ENCODE measurements at regions not wholly inside any gene's neighbourhood (a gene's known extent, or its start where the extent isn't known, plus 50 kb on each side); places are given as distances from the start of the nearest gene placed in this dataset.
"Not testable (repeated sequence)": the region's sequence is repeated elsewhere in the genome, so short reads cannot be mapped to it uniquely, and the experiment has no call there.

GRCh38 chr4:58357947-58358346 lies 1247.8 kb upstream of the IGFBP7 start:
- DNase-seq, result no peak

- DNase-seq, result no peak
Observed at GRCh38 chr4:58325070-58325469, 1214.9 kb upstream of the IGFBP7 start.

- no peak for DNase-seq
Observed at GRCh38 chr4:58313444-58313843, 1203.3 kb upstream of the IGFBP7 start.

DNA sequence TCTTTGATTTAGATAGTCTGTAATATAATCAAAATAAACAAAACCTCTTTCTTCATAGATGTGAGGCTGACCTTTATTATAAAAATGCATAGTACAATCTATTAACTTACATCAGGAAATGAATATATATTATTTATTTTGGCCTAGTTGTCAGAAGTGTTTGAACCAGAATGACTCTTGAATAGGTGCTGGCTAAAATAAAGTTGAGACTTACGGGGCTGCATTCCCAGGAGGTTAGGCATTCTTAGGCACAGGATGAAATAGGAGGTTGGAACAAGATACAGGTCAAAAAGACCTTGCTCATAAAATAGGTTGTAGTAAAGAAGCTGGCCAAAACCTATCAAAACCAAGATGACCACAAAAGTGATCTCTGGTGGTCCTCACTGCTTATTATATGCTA lies 1193.3 kb upstream of the IGFBP7 start:
- DNase-seq, result no peak

GRCh38 chr4:58301376-58301999 lies 1191.3 kb upstream of the IGFBP7 start:
- DNase-seq, result no peak

- DNase-seq, result no peak
Observed at GRCh38 chr4:58286335-58286734, 1176.2 kb upstream of the IGFBP7 start.

DNA sequence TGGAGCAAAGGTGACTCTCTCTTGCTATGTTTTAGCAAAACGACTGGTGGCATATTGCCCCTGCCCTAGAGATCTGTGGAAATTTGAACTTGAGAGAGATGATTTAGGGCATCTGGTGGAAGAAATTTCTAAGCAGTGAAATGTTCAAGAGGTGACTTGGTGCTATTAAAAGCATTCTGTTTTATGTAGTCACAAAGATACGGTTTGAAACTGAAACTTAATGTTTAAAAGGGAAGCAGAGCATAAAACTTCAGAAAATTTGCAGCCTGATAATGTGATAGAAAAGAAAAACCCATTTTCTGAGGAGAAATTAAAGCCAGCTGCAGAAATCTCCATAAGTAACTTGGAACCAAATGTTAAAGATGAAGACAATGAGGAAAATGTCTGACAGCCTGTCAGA lies 1170.7 kb upstream of the IGFBP7 start:
- DNase-seq, result not testable (repeated sequence)

GRCh38 chr4:58275856-58276255 lies 1165.7 kb upstream of the IGFBP7 start:
- DNase-seq, result no peak

- peak in 1 of 2 donors; percentile 0 for DNase-seq
Observed at GRCh38 chr4:58274553-58274952, 1164.4 kb upstream of the IGFBP7 start.

DNA sequence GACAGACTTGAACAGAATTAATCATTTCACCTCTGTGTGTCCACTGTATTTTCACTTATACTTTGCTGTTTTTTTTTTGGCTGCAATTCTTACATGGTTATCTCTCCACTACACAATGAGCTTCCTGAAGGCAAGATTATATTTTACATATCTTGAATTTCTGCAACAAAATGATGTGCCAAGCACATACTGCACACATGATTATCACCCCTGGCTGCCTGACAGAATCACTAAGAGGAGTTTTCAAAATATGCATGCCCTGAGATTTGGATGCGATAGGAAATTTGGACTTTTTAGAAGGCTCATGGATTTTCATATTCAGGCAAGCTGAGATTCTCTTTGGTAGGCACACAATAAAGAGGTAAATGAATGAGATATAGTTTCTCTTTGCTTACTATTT lies 1162.1 kb upstream of the IGFBP7 start:
- DNase-seq, result no peak

DNA sequence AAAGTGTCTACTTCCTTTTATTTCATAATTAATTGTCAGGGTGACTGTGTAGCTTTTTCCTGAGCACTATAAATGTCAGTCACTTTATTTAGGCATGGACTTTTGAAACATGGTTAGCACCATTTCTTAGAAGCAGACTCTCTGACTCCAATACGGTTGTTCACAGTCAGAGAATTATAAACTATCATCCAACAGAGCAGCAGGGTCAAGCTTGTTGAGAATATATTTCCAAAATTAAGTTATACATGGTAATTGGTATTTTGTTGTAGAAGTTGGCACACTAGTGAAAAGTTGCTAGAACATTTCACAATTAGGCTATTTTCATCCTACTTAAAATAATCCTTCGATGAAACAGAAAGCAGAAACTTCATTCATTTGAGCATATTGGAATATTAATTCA lies 1155.5 kb upstream of the IGFBP7 start:
- no peak for DNase-seq

- no peak for DNase-seq
Observed at GRCh38 chr4:58261526-58261925, 1151.3 kb upstream of the IGFBP7 start.

DNA sequence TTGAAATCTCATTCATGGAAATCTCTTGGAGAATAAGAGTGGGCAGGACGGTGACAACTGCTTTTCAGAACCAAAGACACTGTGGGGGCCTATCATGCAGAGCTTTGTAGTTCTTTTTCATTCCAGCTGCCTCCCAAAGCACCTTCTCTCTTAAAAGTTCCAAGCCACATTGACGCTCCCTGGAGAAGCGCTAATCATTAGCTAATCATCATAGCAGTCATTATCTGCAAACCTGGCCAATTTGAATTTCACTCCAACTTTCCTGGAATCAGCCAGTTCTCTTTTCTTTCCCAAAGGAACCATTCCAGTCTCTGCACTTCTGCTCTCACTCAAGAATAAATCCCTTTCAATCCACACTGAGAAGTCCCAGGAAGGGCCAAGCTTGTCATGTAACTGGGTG lies 1144.1 kb upstream of the IGFBP7 start:
- no peak for DNase-seq

DNA sequence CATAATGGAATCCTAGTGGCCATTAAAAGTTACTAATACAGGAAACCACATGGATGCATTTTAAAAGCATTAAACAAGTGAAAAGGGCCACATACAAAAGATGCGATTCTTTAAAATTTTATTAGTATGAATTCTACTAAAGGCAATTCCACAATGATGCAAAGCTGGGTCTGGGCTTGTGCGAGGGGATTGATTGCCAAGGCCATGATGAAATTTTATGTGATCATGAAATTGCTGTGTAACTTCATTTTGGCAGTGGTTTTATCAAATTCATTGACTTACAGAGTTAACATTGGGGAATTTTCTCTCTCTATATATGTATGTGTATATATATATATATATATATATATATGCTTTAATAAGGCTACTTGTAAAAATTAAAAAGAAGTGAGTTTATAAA lies 1142.5 kb upstream of the IGFBP7 start:
- no peak for DNase-seq

- DNase-seq, result no peak
Observed at GRCh38 chr4:58247792-58248191, 1137.6 kb upstream of the IGFBP7 start.

DNA sequence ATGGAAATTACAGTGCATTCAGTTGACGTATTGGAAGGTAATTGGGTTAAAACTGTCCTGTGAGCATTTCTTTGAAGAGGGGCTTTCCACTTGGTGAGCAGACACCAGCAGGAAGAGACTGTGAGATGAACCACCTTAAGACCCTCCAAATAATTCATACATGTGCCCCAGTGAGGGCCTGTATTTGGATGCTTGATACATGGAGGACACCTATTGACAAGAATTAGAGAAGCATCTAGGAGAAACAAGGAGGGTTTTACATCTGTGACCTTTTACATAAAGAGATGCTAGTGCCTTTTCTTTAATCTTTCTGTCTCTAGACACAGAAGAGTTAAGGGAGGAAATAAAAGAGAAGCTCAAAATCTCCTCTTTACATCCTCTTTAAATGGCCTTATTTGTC lies 1115.3 kb upstream of the IGFBP7 start:
- DNase-seq, result no peak

GRCh38 chr4:58219179-58219578 lies 1109.0 kb upstream of the IGFBP7 start:
- no peak for DNase-seq

DNA sequence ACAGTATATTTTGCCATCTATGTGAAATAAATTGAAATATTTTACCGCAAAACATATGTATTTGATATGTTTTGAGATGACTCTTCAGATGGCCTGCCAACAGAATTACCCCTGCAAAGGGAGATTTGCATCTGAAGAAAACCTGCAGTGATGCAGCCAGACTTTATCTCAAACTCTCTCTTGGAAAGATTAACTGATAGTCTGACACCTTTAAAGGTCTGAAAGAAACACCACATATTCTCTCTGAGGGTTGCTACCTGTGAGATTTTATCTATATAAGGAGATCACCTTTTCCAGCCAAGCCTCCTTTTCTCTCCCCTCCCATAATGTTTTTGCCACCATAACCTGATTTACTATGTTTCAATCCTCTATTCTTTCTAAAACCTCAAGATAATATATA lies 1106.3 kb upstream of the IGFBP7 start:
- no peak for DNase-seq

DNA sequence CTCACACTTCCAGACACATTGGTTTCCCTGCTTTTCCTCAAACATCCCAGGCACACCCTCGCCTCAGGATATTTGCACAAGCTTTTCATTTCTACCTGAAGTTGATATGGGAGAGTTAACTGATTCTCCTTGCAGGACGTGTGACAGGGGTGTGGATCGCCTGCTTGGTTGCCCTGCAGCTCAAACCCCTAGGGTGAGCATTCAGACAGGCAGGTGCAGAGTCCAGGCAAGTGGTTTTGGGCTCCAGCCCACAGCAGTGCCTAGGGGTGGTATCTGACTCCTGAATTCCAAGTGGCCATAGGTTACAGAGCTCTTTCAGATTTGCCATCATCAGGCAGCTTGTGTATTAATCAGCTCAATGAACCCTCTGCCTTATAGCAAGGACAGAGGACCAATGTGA lies 1104.2 kb upstream of the IGFBP7 start:
- DNase-seq, result no peak

GRCh38 chr4:58209551-58209950 lies 1099.4 kb upstream of the IGFBP7 start:
- no peak for DNase-seq

DNA sequence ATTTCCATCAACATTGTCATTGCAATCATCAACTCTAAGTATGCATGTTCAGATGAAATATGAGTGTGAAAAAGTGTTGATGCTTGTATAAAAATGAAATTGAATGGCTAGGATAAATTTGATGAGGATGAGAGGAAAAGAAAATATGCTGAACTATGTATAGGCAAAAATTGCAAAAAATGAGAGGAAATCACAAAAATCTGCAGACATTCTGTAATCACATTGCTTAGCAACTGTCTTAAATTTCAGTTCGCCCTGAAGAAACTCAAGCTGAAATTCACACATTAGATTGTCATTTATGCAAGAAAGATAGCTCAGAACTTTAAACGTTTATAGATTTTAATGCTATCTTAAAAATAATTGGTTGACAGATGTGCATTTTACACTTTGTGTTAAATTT lies 1098.8 kb upstream of the IGFBP7 start:
- no peak for DNase-seq

DNA sequence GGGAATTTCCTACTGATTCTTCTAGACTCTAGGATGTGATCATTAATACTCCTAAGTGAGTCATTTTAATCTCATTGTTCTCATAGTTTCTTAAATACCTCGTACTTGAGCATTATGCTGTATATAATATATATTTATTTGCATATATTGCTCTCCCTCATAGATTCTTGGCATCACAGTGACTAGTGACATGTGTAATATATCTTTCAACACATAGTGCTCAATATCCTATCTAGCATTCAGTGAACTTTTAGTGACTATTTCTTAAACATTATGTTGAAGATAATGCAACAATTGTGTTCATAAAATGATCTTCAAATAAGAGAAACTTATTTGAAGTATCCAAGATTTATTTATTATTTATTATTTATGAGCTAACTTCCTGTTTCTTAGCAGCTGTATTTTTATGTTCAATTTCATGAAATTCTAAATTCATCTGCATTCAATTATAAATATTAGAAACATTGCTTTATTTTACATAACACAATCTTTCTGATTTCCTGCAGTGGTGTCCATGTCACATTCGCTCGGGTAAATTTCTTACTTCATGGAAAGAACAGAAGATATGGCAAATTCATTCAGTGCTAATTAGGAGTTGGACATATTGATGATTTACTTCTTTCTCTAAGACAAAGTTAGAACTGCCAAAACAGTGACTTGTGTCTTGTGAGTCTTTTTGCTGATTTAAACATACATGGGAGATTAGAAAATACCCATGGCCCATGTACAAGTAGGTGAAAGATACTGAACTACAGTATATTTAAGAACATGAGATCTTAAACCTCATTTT lies 1095.5 kb upstream of the IGFBP7 start:
- DNase-seq, result no peak

- no peak for DNase-seq
Observed at GRCh38 chr4:58192217-58192616, 1082.0 kb upstream of the IGFBP7 start.

- no peak for DNase-seq
Observed at GRCh38 chr4:58191109-58191508, 1080.9 kb upstream of the IGFBP7 start.

- no peak for DNase-seq
Observed at GRCh38 chr4:58188316-58188715, 1078.1 kb upstream of the IGFBP7 start.
